GM21529 (cell line): ENCODE measurements at regions not wholly inside any gene's neighbourhood (a gene's known extent, or its start where the extent isn't known, plus 50 kb on each side); places are given as distances from the start of the nearest gene placed in this dataset.
A peak's percentile ranks its signal among the peaks of the same experiment; 100 is the strongest.

Experiments
- ATAC-seq: cut with Tn5 transposase; IDR thresholded peaks from one replicate; pipeline ENCODE4 v1.9.1; 2021; ENCODE audit not compliant: unreplicated experiment

GRCh38 chr5:51449026-51449425, 65.8 kb downstream of the ISL1 start:
- no peak for ATAC-seq

DNA sequence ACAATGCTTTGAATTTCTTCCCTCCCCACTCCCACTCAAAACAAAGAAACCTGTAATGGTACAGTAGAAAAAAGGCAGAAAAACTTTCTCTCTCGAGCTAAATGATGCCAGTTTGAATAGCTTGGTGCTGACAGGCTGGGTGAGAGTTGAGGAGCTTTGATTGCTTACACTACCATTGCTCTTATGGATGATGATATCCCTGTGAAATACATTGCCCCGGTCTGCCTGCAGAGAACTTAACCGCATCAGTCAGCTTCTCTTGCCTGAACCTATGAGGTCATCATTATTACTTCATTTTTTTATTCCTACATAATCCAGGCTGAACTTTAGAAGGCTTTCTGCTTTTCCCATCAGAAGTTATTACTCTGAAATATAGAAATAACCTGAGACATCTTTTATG, 69.3 kb downstream of the ISL1 start:
- ATAC-seq: no peak

- ATAC-seq: no peak
Measured at GRCh38 chr5:51465165-51465564, 81.9 kb downstream of the ISL1 start.

GRCh38 chr5:51466214-51466613, 83.0 kb downstream of the ISL1 start:
- no peak for ATAC-seq

DNA sequence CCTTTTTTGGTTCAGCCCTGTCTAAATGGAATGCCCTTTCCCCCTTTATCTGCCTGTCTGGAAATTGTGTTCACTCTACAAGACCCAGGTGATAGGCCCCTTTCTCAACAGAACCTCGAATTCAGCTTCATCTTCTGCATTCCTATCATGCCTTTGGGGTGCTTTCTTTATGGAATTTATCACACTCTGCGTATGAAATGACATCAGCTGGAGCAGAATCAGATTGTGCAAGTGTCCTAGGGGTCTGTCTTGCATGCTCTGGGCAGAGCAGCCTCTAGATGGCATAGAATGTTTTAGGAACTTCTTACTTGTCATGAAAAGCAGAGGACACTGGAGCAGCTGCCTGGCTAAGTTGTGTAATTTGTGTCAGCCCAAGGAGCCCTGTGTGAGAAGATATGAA, 84.9 kb downstream of the ISL1 start:
- ATAC-seq: no peak

GRCh38 chr5:51471630-51472029, 88.4 kb downstream of the ISL1 start:
- no peak for ATAC-seq

- ATAC-seq: no peak
Measured at GRCh38 chr5:51472472-51472871, 89.2 kb downstream of the ISL1 start.

GRCh38 chr5:51475628-51476027, 92.4 kb downstream of the ISL1 start:
- ATAC-seq: no peak

DNA sequence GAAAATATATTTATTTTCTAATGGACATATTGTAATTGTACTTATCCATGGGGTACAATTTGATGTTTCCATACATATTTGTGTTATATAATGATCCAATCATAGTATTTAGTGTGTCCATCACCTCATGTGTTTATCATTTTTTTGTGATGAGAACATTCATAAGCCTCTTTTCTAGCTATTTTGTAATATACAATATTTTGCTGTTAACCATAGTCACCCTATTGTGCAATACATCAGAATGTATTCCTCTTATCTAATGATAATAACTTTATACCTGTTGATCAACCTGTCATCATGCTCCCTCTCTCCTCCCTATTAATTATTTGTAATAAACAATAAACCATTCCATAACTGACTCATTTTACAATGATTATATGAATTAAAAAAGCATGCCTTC, 93.2 kb downstream of the ISL1 start:
- no peak for ATAC-seq

DNA sequence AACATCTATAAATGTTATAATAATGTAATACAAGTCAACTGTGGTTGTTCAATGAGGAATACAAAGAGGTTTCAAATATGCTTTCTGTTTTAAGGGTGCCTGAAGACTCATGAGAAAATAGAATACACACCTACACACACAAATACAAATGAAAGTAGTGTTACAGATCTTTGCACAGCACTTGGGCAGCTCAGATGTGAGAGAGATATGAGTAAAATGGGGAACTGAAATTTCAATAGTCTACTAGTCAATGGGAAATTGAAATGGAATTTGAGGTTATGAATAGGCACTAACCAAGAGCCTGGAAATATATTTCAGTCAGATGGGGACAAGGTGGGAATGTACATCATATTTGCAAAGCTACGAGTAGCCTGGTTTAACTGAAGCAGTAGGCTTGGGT, 96.6 kb downstream of the ISL1 start:
- ATAC-seq: peak; percentile 55

DNA sequence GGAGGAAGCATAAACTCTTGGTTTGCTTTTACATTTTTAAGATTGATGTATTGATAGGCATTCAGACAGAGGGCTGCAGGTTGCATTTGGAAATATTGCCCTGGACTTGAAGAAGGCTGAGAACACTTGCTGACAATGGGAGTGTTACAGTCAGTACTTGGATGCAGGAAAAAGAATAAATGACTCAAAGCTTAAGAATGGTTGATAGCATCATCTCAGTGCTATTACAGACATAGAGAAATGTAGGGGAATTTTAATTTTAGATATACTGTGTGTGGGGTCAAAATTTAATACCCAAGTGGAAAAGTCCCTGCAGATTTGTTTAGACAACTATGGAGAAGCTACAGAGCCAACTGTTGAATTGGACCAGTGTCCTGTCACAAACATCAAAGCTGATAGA, 101.1 kb downstream of the ISL1 start:
- no peak for ATAC-seq

DNA sequence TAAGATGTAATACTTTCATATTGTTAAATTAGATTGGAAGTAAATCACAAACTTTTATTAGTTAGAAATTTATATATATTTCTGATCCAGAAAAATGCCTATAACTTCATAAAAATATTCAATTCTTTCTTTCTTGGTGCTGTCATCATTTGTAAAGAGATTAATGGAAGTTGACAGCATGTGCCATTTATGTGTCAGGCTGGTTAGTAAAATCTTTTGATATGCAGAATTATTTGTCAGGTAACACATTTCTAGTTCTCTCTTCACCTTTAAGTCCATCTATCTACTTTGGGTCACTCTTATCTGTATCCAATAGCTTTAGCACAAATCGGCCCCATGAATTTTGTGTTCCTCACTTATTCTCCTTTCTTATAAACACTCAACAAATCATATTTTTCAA, 102.9 kb downstream of the ISL1 start:
- no peak for ATAC-seq

GRCh38 chr5:51487952-51488351, 104.7 kb downstream of the ISL1 start:
- ATAC-seq: no peak

GRCh38 chr5:51488803-51489642, 105.8 kb downstream of the ISL1 start:
- no peak for ATAC-seq

GRCh38 chr5:51494821-51495220, 111.6 kb downstream of the ISL1 start:
- no peak for ATAC-seq

- ATAC-seq: no peak
Measured at GRCh38 chr5:51495672-51496071, 112.4 kb downstream of the ISL1 start.

DNA sequence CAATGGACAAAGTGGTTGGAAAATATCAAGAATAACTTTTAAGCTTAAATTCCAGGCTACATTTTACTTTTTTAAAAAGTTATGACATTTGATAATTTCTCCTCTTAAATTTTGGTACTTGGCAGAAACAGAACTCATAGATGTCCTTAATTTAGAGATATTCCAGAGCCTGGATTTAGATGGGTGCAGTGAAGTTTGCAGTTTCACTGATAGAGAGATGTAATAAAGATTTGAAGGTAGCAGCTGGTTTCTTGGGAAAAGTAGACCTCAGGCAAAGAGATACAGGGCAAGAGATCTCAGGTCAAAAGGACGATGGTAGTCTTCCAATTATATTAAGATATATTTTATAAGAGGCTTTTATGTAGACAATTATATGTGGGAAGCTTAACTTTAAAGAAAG, 134.6 kb downstream of the ISL1 start:
- no peak for ATAC-seq

DNA sequence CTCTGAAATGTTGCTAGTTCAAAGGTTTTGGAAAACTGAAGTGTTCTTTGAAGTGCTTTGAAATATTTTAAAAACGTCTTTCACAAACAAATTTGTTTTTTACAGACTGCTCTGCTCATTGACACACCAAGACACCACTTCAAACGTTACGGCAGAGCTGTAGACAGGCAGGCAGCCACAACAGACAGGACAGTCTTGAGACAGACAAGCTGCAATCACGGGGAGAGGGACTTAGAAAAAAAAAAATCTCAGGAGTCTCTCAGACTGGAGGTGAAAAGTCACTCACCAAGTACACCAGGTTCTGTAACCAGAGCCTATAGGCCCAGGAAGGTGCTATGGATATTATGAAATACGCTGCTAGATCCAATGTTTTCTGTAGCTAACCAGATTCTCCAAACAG, 135.4 kb downstream of the ISL1 start:
- ATAC-seq: no peak

DNA sequence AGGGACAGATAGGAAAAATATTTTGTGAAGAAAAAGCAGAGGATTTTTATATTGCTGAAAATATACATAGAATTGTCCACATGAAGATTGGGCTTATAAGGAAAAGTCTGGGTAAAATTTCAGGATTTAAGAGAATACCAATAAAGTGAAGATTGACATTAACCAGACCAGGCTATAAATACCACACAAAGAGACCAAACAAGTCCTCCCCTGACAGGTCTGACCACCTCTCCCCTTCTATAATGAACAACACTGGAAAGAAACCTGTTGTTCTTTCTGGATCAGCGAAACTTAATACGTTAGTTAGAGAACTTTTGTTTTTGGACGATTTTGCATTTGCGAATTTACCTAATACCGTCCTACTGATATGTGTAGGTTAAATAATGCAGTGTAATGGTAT, 138.3 kb downstream of the ISL1 start:
- ATAC-seq: no peak

DNA sequence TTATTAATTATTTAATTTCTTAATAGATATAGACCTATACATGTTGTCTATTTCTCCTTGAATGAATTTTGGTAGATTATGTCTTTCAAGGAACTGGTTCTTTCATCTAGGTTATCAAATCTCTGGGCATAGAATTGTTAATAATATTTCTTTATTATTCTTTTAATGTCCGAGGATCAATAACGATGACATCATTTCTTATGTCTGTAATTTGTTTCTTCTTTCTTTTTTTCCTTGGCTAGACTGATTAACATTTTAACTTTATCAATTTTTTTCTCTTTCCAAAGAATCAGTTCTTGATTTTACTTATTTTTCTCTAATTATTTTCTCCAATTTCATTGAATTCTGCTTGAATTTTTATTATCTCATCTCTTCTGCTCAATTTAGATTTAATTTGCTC, 156.0 kb downstream of the ISL1 start:
- ATAC-seq: no peak

DNA sequence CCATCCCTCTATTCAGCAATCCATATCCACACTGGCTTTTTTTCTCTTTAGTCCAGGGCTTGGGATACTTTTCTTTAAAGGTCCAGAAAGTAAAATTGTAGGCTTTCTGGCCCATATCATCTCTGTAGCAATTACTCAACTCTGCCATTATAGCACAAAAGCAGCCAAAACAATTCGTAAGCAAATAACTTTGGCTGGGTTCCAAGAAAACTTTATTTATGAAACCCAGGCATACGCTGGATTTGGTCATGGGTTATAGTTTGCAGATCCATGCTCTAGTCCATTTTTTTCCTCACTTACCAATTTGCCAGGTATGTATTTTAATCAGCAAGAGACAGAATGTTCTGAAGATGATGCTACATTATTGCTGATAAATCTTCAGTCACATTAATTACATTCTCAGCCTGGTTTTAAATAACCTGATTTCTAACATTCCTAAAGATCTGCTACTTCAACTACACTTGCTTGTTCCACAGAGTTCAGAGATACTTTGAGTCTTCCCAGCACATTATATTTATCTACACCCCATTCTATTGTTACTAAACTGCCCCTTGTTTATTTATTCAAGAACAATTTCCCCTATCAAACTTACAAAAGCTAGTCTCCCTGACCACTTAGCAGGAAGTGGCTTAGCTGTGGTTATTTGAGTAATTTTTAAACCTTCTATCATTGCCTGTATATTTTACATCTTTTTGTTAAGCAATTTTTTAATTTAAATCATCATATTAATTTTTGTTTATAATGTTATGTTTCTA, 161.0 kb downstream of the ISL1 start:
- no peak for ATAC-seq

DNA sequence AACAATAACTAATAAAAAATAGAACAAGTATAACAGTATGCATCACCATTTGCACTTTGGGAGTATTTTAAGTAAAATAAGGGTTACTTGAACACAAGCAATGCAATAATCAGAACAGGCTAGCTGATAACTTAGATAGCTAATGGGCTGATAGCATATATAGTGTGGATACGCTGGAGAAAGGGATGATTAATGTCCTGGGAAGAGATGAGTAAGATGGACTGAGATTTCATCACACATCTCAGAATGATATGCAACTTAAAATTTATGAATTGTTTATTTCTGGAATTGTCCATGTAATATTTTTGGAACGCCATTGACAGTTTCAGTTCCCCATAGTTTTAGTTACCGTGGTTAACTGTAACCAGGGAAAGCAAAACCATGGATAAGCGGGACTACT, 173.6 kb downstream of the ISL1 start:
- no peak for ATAC-seq

GRCh38 chr5:51558682-51559081, 175.4 kb downstream of the ISL1 start:
- no peak for ATAC-seq
